H1 (cell line): ENCODE measurements at regions not wholly inside any gene's neighbourhood (a gene's known extent, or its start where the extent isn't known, plus 50 kb on each side); places are given as distances from the start of the nearest gene placed in this dataset.

Experiments
- CTCF ChIA-PET: fragments of 300-600 bp; sonication (Branson Sonifier 250); formaldehyde crosslinking; loops from one replicate; lab custom pipeline; 2021; ENCODE audit not compliant: partially characterized antibody; lab: Charles Lee
- POLR2A ChIA-PET: fragments of 300-600 bp; sonication (Branson Sonifier 250); formaldehyde crosslinking; loops from one replicate; lab custom pipeline; 2021; ENCODE audit warnings: inconsistent platforms; ENCODE audit not compliant: partially characterized antibody; lab: Charles Lee
- DNase-seq, 2 experiments: peaks; one replicate each; pipeline versions ENCODE4 v3.0.0 to v3.0.0-alpha.2; 2010 to 2022; ENCODE audit warnings: low spot score in 2 of 2, low read depth in 1 of 2, mixed read lengths in 1 of 2
- FAIRE-seq: peaks from 2 replicates; lab custom pipeline; 2011; peaks lifted over from hg19 to GRCh38; lab: Jason Lieb, UNC
- H2AFZ ChIP-seq: 2 replicates; pipeline ENCODE4 v1.8.1; 2012; ENCODE audit warnings: low read length, inconsistent platforms
- H2AK5ac ChIP-seq: 2 replicates; pipeline ENCODE4 v1.6.1; 2013; ENCODE audit warnings: low read depth, low read length
- H2BK120ac ChIP-seq: replicated peaks from 2 replicates; pipeline ENCODE3; 2013; ENCODE audit warnings: low read depth, low read length, inconsistent platforms
- H2BK12ac ChIP-seq: 2 replicates; pipeline ENCODE4 v1.6.1; 2013; ENCODE audit warnings: low read depth, low read length
- H2BK15ac ChIP-seq: 2 replicates; pipeline ENCODE4 v1.6.1; 2013; ENCODE audit warnings: low read length
- H2BK20ac ChIP-seq: 2 replicates; pipeline ENCODE4 v1.6.1; 2013; ENCODE audit warnings: low read length
- H2BK5ac ChIP-seq: 2 replicates; pipeline ENCODE4 v1.6.1; 2013; ENCODE audit warnings: low read depth, low read length
- H3K14ac ChIP-seq: 2 replicates; pipeline ENCODE4 v1.6.1; 2013; ENCODE audit warnings: inconsistent platforms; ENCODE audit not compliant: insufficient read length
- H3K18ac ChIP-seq: 2 replicates; pipeline ENCODE4 v1.6.1; 2013; ENCODE audit warnings: low read length; ENCODE audit errors: extremely low read depth
- H3K23ac ChIP-seq: 2 replicates; pipeline ENCODE4 v1.6.1; 2013; ENCODE audit warnings: inconsistent platforms; ENCODE audit not compliant: insufficient read length
- H3K23me2 ChIP-seq: 2 replicates; pipeline ENCODE4 v1.6.1; 2013; ENCODE audit warnings: low read depth, low read length
- H3K27ac ChIP-seq: 2 replicates; pipeline ENCODE4 v1.6.1; 2011; ENCODE audit warnings: low read depth, low read length, inconsistent platforms
- H3K27me3 ChIP-seq, 4 experiments: replicated peaks in 1 of 4; 1 replicate in 1 of 4; 2 replicates in 3 of 4; pipeline versions ENCODE4 v1.6.1 to v1.8.1; 2011 to 2013; ENCODE audit warnings: low read length in 3 of 4, mild to moderate bottlenecking in 3 of 4, inconsistent platforms in 2 of 4, mixed read lengths in 2 of 4, moderate library complexity in 1 of 4; ENCODE audit not compliant: control insufficient read depth in 3 of 4, insufficient read depth in 3 of 4; ENCODE audit errors: extremely low read depth in 1 of 4
- H3K36me3 ChIP-seq, 4 experiments: 2 replicates each; pipeline versions ENCODE4 v1.6.1 to v1.8.1; 2011 to 2013; ENCODE audit warnings: mild to moderate bottlenecking in 4 of 4, low read length in 3 of 4, moderate library complexity in 2 of 4, control low read depth in 1 of 4, inconsistent platforms in 1 of 4; ENCODE audit not compliant: insufficient read depth in 4 of 4, control insufficient read depth in 2 of 4
- H3K4ac ChIP-seq: replicated peaks from 2 replicates; pipeline ENCODE3; 2013; ENCODE audit warnings: low read length, low read depth, mixed read lengths, inconsistent platforms; ENCODE audit not compliant: insufficient read length
- H3K4me1 ChIP-seq, 4 experiments: replicated peaks in 1 of 4; 1 replicate in 1 of 4; 2 replicates in 3 of 4; pipeline versions ENCODE4 v1.6.1 to v1.8.1; 2011 to 2013; ENCODE audit warnings: low read length in 3 of 4, inconsistent platforms in 2 of 4, mixed read lengths in 1 of 4; ENCODE audit not compliant: insufficient read depth in 4 of 4, control insufficient read depth in 3 of 4
- H3K4me2 ChIP-seq, 2 experiments: 2 replicates each; pipeline versions ENCODE4 v1.6.1 to v1.8.1; 2011 to 2013; ENCODE audit warnings: low read depth in 2 of 2, low read length in 2 of 2, control low read depth in 1 of 2, inconsistent platforms in 1 of 2, mild to moderate bottlenecking in 1 of 2; ENCODE audit not compliant: insufficient read depth in 1 of 2
- H3K4me3 ChIP-seq, 4 experiments: fragments of 200-600, 300-600 bp in 1 of 4; sonication (generic), shearing (Covaris generic), sonication (Bioruptor Twin) in 1 of 4; 2 replicates each; pipeline versions ENCODE4 v1.5.1 to v1.8.1; 2011 to 2016; ENCODE audit warnings: low read length in 4 of 4, low read depth in 3 of 4, control low read depth in 2 of 4, inconsistent platforms in 2 of 4, mild to moderate bottlenecking in 2 of 4, mixed read lengths in 1 of 4, moderate library complexity in 1 of 4; ENCODE audit not compliant: insufficient read depth in 2 of 4; ENCODE audit errors: extremely low read depth in 1 of 4
- H3K56ac ChIP-seq: replicated peaks from 2 replicates; pipeline ENCODE3; 2013; ENCODE audit warnings: low read depth, mild to moderate bottlenecking, mixed read lengths, low read length, inconsistent platforms; ENCODE audit not compliant: insufficient read length
- H3K79me1 ChIP-seq: 2 replicates; pipeline ENCODE4 v1.6.1; 2013; ENCODE audit warnings: low read depth, low read length, control low read depth
- H3K79me2 ChIP-seq, 2 experiments: 2 replicates each; pipeline versions ENCODE4 v1.6.1 to v1.8.1; 2012 to 2013; ENCODE audit warnings: low read length in 2 of 2, mild to moderate bottlenecking in 2 of 2, inconsistent platforms in 1 of 2; ENCODE audit not compliant: insufficient read depth in 2 of 2, control insufficient read depth in 1 of 2
- H3K9ac ChIP-seq, 4 experiments: replicated peaks in 1 of 4; 1 replicate in 1 of 4; 2 replicates in 3 of 4; pipeline versions ENCODE4 v1.6.1 to v1.8.1; 2011 to 2013; ENCODE audit warnings: low read depth in 3 of 4, low read length in 3 of 4, control low read depth in 2 of 4, mild to moderate bottlenecking in 2 of 4, moderate library complexity in 2 of 4, inconsistent platforms in 1 of 4; ENCODE audit errors: extremely low read depth in 1 of 4
- H3K9me3 ChIP-seq, 2 experiments: 2 replicates each; pipeline versions ENCODE4 v1.6.1 to v1.8.1; 2012 to 2013; ENCODE audit warnings: mild to moderate bottlenecking in 2 of 2, moderate library complexity in 2 of 2, control low read depth in 1 of 2, inconsistent platforms in 1 of 2, low read depth in 1 of 2, low read length in 1 of 2, mixed read lengths in 1 of 2; ENCODE audit not compliant: insufficient read depth in 2 of 2
- H4K20me1 ChIP-seq, 2 experiments: replicated peaks in 1 of 2; 2 replicates each; pipeline versions ENCODE3 to v1.8.1; 2011 to 2013; ENCODE audit warnings: inconsistent platforms in 2 of 2, low read length in 2 of 2, mild to moderate bottlenecking in 1 of 2; ENCODE audit not compliant: insufficient read depth in 2 of 2, control insufficient read depth in 1 of 2
- H4K5ac ChIP-seq: 2 replicates; pipeline ENCODE4 v1.6.1; 2013; ENCODE audit warnings: low read length, low read depth, mixed read lengths, inconsistent platforms; ENCODE audit not compliant: insufficient read length
- H4K8ac ChIP-seq: 2 replicates; pipeline ENCODE4 v1.8.0; 2013; ENCODE audit warnings: mild to moderate bottlenecking, moderate library complexity, low read length, inconsistent platforms; ENCODE audit not compliant: insufficient read depth; ENCODE audit errors: extremely low read depth
- H4K91ac ChIP-seq: replicated peaks from 2 replicates; pipeline ENCODE3; 2013; ENCODE audit warnings: low read length, mixed read lengths, inconsistent platforms; ENCODE audit not compliant: insufficient read length
- CEBPB ChIP-seq: IDR thresholded peaks from 2 replicates; pipeline ENCODE4 v1.6.1; 2012; ENCODE audit warnings: low read depth, low read length
- RFX5 ChIP-seq: IDR thresholded peaks from 2 replicates; pipeline ENCODE4 v1.6.1; 2011; ENCODE audit warnings: low read depth, low read length, improper control_type of control experiment, borderline replicate concordance
- SUZ12 ChIP-seq: fragments of 200-600 bp; sonication (generic); IDR thresholded peaks from 2 replicates; pipeline ENCODE4 v1.6.1; 2012; ENCODE audit warnings: mild to moderate bottlenecking, inconsistent platforms, low read length, moderate library complexity, mixed read lengths
- TAF7 ChIP-seq: optimal IDR thresholded peaks from 2 replicates; pipeline ENCODE3; 2011; ENCODE audit warnings: low read depth, mild to moderate bottlenecking, inconsistent platforms, low read length, moderate library complexity, borderline replicate concordance
- TCF12 ChIP-seq: IDR thresholded peaks from 2 replicates; pipeline ENCODE4 v1.6.1; 2011; ENCODE audit warnings: low read depth, mild to moderate bottlenecking, low read length
- USF2 ChIP-seq: IDR thresholded peaks from 2 replicates; pipeline ENCODE4 v1.6.1; 2011; ENCODE audit warnings: low read length, improper control_type of control experiment
- WGBS, 2 experiments: shearing (Covaris generic) in 1 of 2; methylation state at CpG; one replicate each; pipeline versions ENCODE4 v1.1.6 to v1.1.7; 2013 to 2015; ENCODE audit warnings: low lambda C conversion rate in 2 of 2, mixed read lengths in 2 of 2, inconsistent platforms in 1 of 2, low coverage in 1 of 2, missing lambda C conversion rate in 1 of 2; ENCODE audit not compliant: insufficient replicate concordance in 2 of 2, insufficient coverage in 1 of 2, insufficient read length in 1 of 2; ENCODE audit errors: extremely low coverage in 1 of 2, missing lambda C conversion rate in 1 of 2; 5-methylcytosine and 5-hydroxymethylcytosine counted together

- TF ChIP-seq USF2 (no peak), TCF12 (no peak), RFX5 (no peak), TAF7 (no peak), CEBPB (no peak), SUZ12 (no peak)
- Histone ChIP-seq H2AK5ac (no peak overlapping the region), H3K4me3 (no peak overlapping the region), H3K27me3 (no peaks in the 10 kb centered on the region), H4K8ac (no peak overlapping the region), H3K4ac (no peak overlapping the region), H3K18ac (no peak overlapping the region), H2BK15ac (no peak overlapping the region), H3K23me2 (no peaks in the 10 kb centered on the region), H3K9ac (no peak overlapping the region), H4K91ac (no peak overlapping the region), H3K14ac (no peak overlapping the region), H3K9me3 (no peaks in the 10 kb centered on the region), H2BK120ac (no peak overlapping the region), H3K79me1 (no peaks in the 10 kb centered on the region), H3K4me2 (no peak overlapping the region), H3K4me1 (no peaks in the 10 kb centered on the region), H3K36me3 (no peaks in the 10 kb centered on the region), H2BK12ac (no peak overlapping the region), H2BK5ac (no peak overlapping the region), H3K56ac (no peak overlapping the region), H2BK20ac (no peak overlapping the region), H3K79me2 (no peaks in the 10 kb centered on the region), H4K5ac (no peak overlapping the region), H4K20me1 (no peaks in the 10 kb centered on the region), H3K23ac (no peak overlapping the region), H2AFZ (no peak overlapping the region), H3K27ac (no peak overlapping the region)
- no peak for DNase-seq
- CTCF ChIA-PET: interaction anchor here (1.0 to 1.1 kb wide), 2 partner anchors 8 to 116 kb away, joined by 3 read pairs; no protein-coding TSS in a partner anchor
- no peak for FAIRE-seq
- POLR2A ChIA-PET: no interaction called here
- 97% methylated on average over 2 of the region's 2 CpGs; no CpG with 5 or more reads in 1 of the 2 experiments for WGBS, 2 experiments
Observed at GRCh38 chr9:22214497-22215031, 205.5 kb upstream of the CDKN2B start.
